Ectodermal cell (in vitro differentiated cells): ENCODE measurements at regions not wholly inside any gene's neighbourhood (a gene's known extent, or its start where the extent isn't known, plus 50 kb on each side); places are given as distances from the start of the nearest gene placed in this dataset.

Experiments used
- H3K27ac ChIP-seq: 2 replicates; pipeline ENCODE4 v1.7.0; 2013; ENCODE audit warnings: mild to moderate bottlenecking, low read depth, low read length; ENCODE audit not compliant: insufficient read depth, poor library complexity, severe bottlenecking
- H3K27me3 ChIP-seq: 2 replicates; pipeline ENCODE4 v1.7.0; 2013; ENCODE audit warnings: mild to moderate bottlenecking, low read length; ENCODE audit not compliant: insufficient read depth, control insufficient read depth, poor library complexity, severe bottlenecking
- H3K36me3 ChIP-seq: one replicate; pipeline ENCODE4 v1.7.0; 2013; ENCODE audit warnings: low read length; ENCODE audit not compliant: control insufficient read depth, insufficient read depth
- H3K4me1 ChIP-seq: one replicate; pipeline ENCODE4 v1.7.0; 2013; ENCODE audit warnings: low read length; ENCODE audit not compliant: control insufficient read depth, insufficient read depth
- H3K4me3 ChIP-seq: 2 replicates; pipeline ENCODE4 v1.7.0; 2013; ENCODE audit warnings: low read depth, low read length, control low read depth; ENCODE audit not compliant: insufficient read depth
- H3K9me3 ChIP-seq: 2 replicates; pipeline ENCODE4 v1.7.0; 2013; ENCODE audit warnings: mild to moderate bottlenecking, low read length, moderate library complexity; ENCODE audit not compliant: control insufficient read depth
- WGBS, 2 experiments: methylation state at CpG; one replicate each; pipeline ENCODE4 v1.1.7; 2013; ENCODE audit warnings: missing lambda C conversion rate in 2 of 2; 5-methylcytosine and 5-hydroxymethylcytosine counted together

- no peaks in the 10 kb centered on the region for H3K27me3 ChIP-seq
- H3K27ac ChIP-seq = no peak overlapping the region
- H3K9me3 ChIP-seq = no peaks in the 10 kb centered on the region
- H3K4me3 ChIP-seq = no peak overlapping the region
- 86% methylated on average over 14 to 15 of the region's 15 CpGs for WGBS, 2 experiments
- H3K4me1 ChIP-seq = peaks cover 6% of the 10 kb centered on the region
- H3K36me3 ChIP-seq = no peaks in the 10 kb centered on the region
Measured at GRCh38 chr15:98280284-98280975, 319.9 kb downstream of the ARRDC4 start.

GRCh38 chr15:98281130-98281529 is 320.6 kb downstream of the ARRDC4 start:
- WGBS, 2 experiments = 77% methylated on average over 3 of the region's 3 CpGs
- Histone ChIP-seq H3K4me1 (peaks cover 6% of the 10 kb centered on the region), H3K4me3 (no peak overlapping the region), H3K27me3 (no peaks in the 10 kb centered on the region), H3K36me3 (no peaks in the 10 kb centered on the region), H3K27ac (no peak overlapping the region), H3K9me3 (no peaks in the 10 kb centered on the region)

GRCh38 chr15:98282656-98283332 is 322.3 kb downstream of the ARRDC4 start:
- no peaks in the 10 kb centered on the region for H3K27me3 ChIP-seq
- no peaks in the 10 kb centered on the region for H3K9me3 ChIP-seq
- H3K27ac ChIP-seq = no peak overlapping the region
- 67 to 85% methylated on average over 5 of the region's 5 CpGs for WGBS, 2 experiments
- H3K4me1 ChIP-seq = peaks cover 6% of the 10 kb centered on the region
- no peaks in the 10 kb centered on the region for H3K36me3 ChIP-seq
- H3K4me3 ChIP-seq = no peak overlapping the region

GRCh38 chr15:98286200-98286599 is 325.7 kb downstream of the ARRDC4 start:
- Histone ChIP-seq H3K4me1 (peaks cover 6% of the 10 kb centered on the region), H3K36me3 (no peaks in the 10 kb centered on the region), H3K4me3 (no peak overlapping the region), H3K27ac (no peak overlapping the region), H3K9me3 (no peaks in the 10 kb centered on the region), H3K27me3 (no peaks in the 10 kb centered on the region)
- 91 to 93% methylated on average over 5 of the region's 5 CpGs for WGBS, 2 experiments

- WGBS, 2 experiments = 91 to 93% methylated on average over 3 of the region's 3 CpGs
- H3K9me3 ChIP-seq = no peaks in the 10 kb centered on the region
- no peak overlapping the region for H3K4me3 ChIP-seq
- H3K27ac ChIP-seq = no peak overlapping the region
- no peaks in the 10 kb centered on the region for H3K27me3 ChIP-seq
- H3K36me3 ChIP-seq = no peaks in the 10 kb centered on the region
- peaks cover 6% of the 10 kb centered on the region for H3K4me1 ChIP-seq
Measured at GRCh38 chr15:98286831-98287230, 326.3 kb downstream of the ARRDC4 start.

- Histone ChIP-seq H3K27me3 (peaks cover 10% of the 10 kb centered on the region), H3K4me1 (no peaks in the 10 kb centered on the region), H3K9me3 (no peaks in the 10 kb centered on the region), H3K27ac (no peak overlapping the region), H3K4me3 (no peak overlapping the region), H3K36me3 (no peaks in the 10 kb centered on the region)
- 93 to 97% methylated on average over 11 of the region's 11 CpGs for WGBS, 2 experiments
Measured at GRCh38 chr15:98288091-98288590, 327.6 kb downstream of the ARRDC4 start.

GRCh38 chr15:98289747-98290146 is 329.2 kb downstream of the ARRDC4 start:
- Histone ChIP-seq H3K4me1 (no peaks in the 10 kb centered on the region), H3K36me3 (no peaks in the 10 kb centered on the region), H3K4me3 (no peak overlapping the region), H3K27me3 (peaks cover 26% of the 10 kb centered on the region), H3K9me3 (no peaks in the 10 kb centered on the region), H3K27ac (no peak overlapping the region)
- 79 to 89% methylated on average over 3 of the region's 3 CpGs for WGBS, 2 experiments

GRCh38 chr15:98292442-98293240 is 332.1 kb downstream of the ARRDC4 start:
- Histone ChIP-seq H3K4me3 (peak overlapping the region; percentile 32), H3K9me3 (no peaks in the 10 kb centered on the region), H3K27me3 (peaks cover 28% of the 10 kb centered on the region), H3K27ac (no peak overlapping the region), H3K36me3 (no peaks in the 10 kb centered on the region), H3K4me1 (no peaks in the 10 kb centered on the region)
- 14 to 17% methylated on average over 46 of the region's 46 CpGs for WGBS, 2 experiments

- Histone ChIP-seq H3K4me1 (no peaks in the 10 kb centered on the region), H3K9me3 (no peaks in the 10 kb centered on the region), H3K36me3 (no peaks in the 10 kb centered on the region), H3K4me3 (no peak overlapping the region), H3K27me3 (peaks cover 28% of the 10 kb centered on the region), H3K27ac (no peak overlapping the region)
- 88 to 89% methylated on average over 7 of the region's 7 CpGs for WGBS, 2 experiments
Measured at GRCh38 chr15:98294126-98294525, 333.6 kb downstream of the ARRDC4 start.
